Mucosa of rectum (tissue), 2 donors: ENCODE measurements at regions not wholly inside any gene's neighbourhood (a gene's known extent, or its start where the extent isn't known, plus 50 kb on each side); places are given as distances from the start of the nearest gene placed in this dataset.
"Not testable (repeated sequence)": the region's sequence is repeated elsewhere in the genome, so short reads cannot be mapped to it uniquely, and the experiment has no call there.

ENCODE experiments used
- H3K27ac ChIP-seq, 2 donors: one replicate each; pipeline ENCODE4 v1.7.0; 2013; ENCODE audit warnings: inconsistent platforms in 2 of 2, low read depth in 2 of 2, low read length in 2 of 2
- H3K27me3 ChIP-seq, 2 donors: one replicate each; pipeline ENCODE4 v1.7.0; 2013; ENCODE audit warnings: low read length in 2 of 2; ENCODE audit not compliant: control insufficient read depth in 2 of 2, insufficient read depth in 2 of 2
- H3K36me3 ChIP-seq, 2 donors: one replicate each; pipeline ENCODE4 v1.7.0; 2013; ENCODE audit warnings: low read length in 2 of 2; ENCODE audit not compliant: control insufficient read depth in 2 of 2, insufficient read depth in 2 of 2
- H3K4me1 ChIP-seq, 2 donors: one replicate each; pipeline ENCODE4 v1.7.0; 2013; ENCODE audit warnings: low read length in 2 of 2, mild to moderate bottlenecking in 1 of 2; ENCODE audit not compliant: control insufficient read depth in 2 of 2, insufficient read depth in 2 of 2
- H3K4me3 ChIP-seq, 2 donors: one replicate each; pipeline ENCODE4 v1.7.0; 2013; ENCODE audit warnings: low read length in 2 of 2
- H3K9ac ChIP-seq, 2 donors: one replicate each; pipeline ENCODE4 v1.7.0; 2013; ENCODE audit warnings: low read length in 2 of 2, low read depth in 1 of 2, mild to moderate bottlenecking in 1 of 2
- H3K9me3 ChIP-seq, 2 donors: one replicate each; pipeline ENCODE4 v1.7.0; 2013; ENCODE audit warnings: low read length in 2 of 2; ENCODE audit not compliant: control insufficient read depth in 2 of 2
- donor health status: healthy.
- donor health status: Normal muscosa, but diverticular disease.

DNA sequence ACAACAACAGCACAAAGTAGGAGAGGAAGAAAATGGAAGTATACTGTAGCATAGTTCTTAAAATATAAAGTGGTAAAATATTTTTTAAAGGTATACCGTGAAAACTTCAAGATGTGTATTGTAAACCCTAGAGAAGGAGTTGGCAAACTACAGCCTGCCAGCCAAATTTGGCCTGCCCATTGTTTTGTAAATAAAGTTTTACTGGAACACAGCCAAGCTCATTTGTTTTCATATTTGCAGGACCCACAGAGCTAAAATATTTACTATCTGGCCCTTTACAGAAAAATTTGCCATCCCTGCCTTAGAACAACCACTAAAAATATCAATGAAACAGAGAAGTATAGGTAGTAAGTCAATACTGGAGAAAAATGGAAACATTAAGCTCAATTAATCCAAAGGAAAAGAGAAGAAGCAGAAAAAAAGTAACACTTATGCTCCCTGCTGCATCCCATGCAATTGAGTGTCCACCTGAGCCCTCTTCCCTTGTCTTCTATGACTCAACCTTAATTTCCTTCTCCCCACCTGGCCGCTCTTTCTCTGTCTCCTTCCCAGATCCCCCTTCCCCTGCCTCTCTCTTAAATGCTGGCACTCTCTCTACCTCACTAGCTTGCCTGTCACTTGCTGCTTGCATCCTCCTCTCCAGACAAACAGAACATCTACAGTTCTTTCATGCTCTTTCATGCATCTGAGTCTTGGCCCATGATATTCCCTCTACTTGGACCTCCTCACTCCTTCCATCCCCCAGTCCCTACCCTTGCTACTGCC, 50.6 kb upstream of the FER start:
- no peaks in the 10 kb centered on the region for H3K36me3 ChIP-seq
- no peaks in the 10 kb centered on the region for H3K4me1 ChIP-seq

DNA sequence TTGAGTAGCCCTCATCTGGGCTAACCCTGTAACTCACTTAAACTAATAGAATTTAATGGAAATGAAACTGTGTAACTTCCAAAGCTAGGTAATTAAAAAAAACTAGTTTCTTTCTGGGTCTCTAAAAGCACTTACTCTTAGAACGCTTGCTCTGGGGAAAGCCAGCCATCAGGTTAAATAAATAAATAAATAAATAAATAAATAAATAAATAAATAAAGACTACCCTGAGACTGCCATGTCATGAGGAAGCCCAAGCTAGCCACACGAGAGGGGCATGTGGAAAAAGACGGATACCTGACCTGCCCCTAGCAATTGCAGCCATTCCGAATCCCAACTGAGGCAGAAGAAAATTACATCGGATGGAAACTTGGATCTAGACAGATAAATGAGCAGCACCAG, 51.3 kb upstream of the FER start:
- no peaks in the 10 kb centered on the region for H3K27me3 ChIP-seq
- H3K9me3 ChIP-seq = no peaks in the 10 kb centered on the region
- no peak overlapping the region for H3K27ac ChIP-seq
- no peaks in the 10 kb centered on the region for H3K36me3 ChIP-seq
- H3K9ac ChIP-seq = no peak overlapping the region
- no peak overlapping the region for H3K4me3 ChIP-seq
- no peaks in the 10 kb centered on the region for H3K4me1 ChIP-seq

More for the DNA sequence above, 50.6 kb upstream of the FER start:
- H3K27me3 ChIP-seq = no peaks in the 10 kb centered on the region
- H3K9me3 ChIP-seq = no peaks in the 10 kb centered on the region
- H3K4me3 ChIP-seq = no peak overlapping the region
- no peak overlapping the region for H3K9ac ChIP-seq
- H3K27ac ChIP-seq = no peak overlapping the region

DNA sequence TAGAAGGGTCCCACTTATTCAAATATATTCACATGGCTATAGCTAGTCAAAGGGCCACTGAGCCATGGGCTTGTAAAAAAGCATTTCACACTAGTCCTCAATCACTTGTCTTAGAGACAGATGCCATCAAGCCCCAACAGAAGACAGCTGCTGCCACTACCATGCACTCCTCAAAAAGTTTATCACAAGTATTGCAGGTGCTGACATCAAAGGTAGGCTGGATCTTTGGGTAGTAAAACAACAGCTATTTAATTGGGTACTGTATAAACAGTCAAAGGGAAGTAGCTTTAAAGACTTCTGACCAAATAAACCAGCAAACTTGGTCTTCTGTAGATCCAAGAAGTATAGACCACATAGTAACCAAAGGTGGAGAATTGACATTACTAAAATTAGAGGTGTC, 59.2 kb upstream of the FER start:
- no peak overlapping the region for H3K27ac ChIP-seq
- no peak overlapping the region for H3K4me3 ChIP-seq
- no peaks in the 10 kb centered on the region for H3K36me3 ChIP-seq
- H3K4me1 ChIP-seq = peaks cover 0 to 5% of the 10 kb centered on the region in 2 donors
- no peaks in the 10 kb centered on the region for H3K27me3 ChIP-seq
- no peaks in the 10 kb centered on the region for H3K9me3 ChIP-seq
- H3K9ac ChIP-seq = no peak overlapping the region

DNA sequence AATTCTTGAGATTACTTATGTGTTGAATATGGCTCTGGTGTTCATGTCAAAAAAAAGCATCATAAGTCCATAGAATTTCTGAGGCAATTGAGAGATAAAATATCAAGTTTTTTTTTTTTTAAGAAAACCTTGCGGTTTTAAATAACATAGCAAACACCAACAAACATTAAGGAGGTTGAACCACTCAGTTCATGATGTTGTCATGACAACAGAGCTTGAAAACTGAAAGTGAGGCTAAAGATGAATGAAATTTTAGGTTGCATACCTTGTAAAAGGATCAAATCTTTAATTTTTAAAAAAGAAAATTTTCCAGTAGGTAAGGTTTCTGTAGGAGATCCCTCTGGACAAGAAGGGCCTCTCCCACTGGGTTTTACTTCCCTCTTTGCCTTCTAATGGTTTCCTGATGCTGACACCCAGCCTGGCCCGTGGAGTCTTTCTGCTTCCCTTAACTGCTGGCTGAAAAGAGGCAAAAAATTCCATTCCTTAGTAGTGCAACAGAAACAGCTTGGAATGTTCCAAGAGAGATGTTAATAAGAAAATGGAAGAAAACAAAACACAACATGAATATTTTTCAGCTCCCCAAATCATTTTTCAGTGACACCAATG, 60.0 kb upstream of the FER start:
- Histone ChIP-seq H3K4me3 (no peak overlapping the region), H3K9me3 (no peaks in the 10 kb centered on the region), H3K27ac (no peak overlapping the region), H3K36me3 (no peaks in the 10 kb centered on the region), H3K27me3 (no peaks in the 10 kb centered on the region), H3K4me1 (peaks cover 0 to 5% of the 10 kb centered on the region in 2 donors), H3K9ac (no peak overlapping the region)

DNA sequence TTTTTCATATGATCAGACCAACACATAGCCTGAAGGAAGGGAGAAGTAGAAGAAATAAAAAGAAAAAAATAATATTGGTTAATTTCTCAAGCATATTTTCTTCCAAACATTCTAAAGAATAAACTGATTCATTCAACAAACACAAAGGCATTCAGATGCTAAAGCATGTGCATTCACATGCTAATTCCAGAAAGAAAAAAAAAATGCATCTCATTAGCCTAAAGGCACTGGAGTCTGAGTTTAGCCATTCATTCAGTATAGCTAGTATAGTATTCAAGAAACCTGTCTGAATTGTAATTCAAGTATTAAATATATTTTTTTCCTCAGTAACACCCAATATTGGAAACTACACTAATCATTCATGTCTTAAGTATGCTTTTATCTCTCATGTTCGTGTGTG, 61.0 kb upstream of the FER start:
- Histone ChIP-seq H3K9me3 (no peaks in the 10 kb centered on the region), H3K9ac (no peak overlapping the region), H3K4me1 (peaks cover 0 to 5% of the 10 kb centered on the region in 2 donors), H3K4me3 (no peak overlapping the region), H3K27me3 (no peaks in the 10 kb centered on the region), H3K36me3 (no peaks in the 10 kb centered on the region), H3K27ac (no peak overlapping the region)

DNA sequence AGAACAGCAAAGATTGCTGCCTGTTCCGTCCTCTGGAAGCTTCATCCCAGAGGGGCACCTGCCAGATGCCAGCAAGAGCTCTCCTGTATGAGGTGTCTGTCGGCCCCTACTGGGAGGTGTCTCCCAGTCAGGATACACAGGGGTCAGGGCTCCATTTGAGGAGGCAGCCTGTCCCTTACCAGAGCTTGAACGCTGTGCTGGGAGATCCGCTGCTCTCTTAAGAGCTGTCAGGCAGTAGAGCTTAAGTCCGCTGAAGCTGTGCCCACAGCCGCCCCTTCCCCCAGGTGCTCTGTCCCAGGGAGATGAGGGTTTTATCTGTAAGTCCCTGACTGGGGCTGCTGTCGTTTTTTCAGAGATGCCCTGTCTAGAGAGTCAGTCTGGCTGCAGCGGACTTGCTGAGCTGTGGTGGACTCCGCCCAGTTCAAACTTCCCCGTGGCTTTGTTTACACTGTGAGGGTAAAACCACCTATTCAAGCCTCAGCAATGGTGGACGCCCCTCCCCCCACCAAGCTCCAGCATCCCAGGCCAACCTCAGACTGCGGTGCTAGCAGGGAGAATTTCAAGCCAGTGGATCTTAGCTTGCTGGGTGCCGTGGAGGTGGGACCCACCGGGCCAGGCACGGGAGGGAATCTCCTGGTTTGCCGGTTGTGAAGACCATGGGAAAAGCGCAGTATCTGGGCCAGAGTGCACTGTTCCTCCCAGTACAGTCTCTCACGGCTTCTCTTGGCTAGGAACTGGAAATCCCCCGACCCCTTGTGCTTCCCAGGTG, 62.1 kb upstream of the FER start:
- not testable (repeated sequence) for H3K9ac ChIP-seq, H3K9me3 ChIP-seq, H3K36me3 ChIP-seq, H3K4me1 ChIP-seq, H3K27ac ChIP-seq, H3K27me3 ChIP-seq
- H3K4me3 ChIP-seq = peak overlapping the region in 1 of 2 donors; percentile 14

DNA sequence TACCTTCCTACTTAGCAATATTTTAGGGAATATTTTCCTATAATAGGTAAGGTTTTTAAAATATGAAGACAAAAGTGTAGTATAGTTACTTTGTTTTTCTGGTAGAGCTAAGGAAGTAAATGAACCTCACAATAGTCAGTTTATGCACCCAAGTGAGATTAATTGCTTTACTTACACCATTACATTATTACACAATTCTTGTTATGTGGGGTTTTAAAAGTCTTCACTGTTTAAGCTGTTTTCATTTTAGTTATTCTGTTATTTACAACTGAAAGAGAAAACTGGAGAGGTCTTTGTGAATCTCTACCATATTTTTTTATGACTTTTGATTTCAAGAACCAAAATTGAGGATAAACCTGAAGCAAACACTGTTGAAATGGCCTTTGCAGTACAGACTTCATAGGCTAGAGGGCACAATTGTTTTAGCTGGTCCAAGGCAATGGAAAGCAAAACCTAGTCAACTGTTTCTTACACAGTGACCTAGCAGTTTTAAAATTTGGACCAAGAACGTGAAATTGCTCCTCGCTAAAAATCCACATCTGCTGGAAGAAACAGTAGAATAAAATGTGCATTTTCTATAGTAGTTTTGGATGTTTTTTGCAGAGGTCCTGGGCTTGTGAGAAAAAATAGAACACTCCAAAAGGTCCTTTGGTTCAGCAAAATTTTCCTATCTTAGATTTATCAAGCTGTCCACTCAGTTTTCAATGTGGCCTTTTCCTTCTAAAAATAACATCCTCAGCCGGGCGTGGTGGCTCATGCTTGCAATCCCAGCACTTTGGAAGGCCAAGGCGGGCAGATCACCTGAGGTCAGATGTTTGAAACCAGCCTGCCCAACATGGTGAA, 66.4 kb upstream of the FER start:
- no peak overlapping the region for H3K9ac ChIP-seq
- H3K36me3 ChIP-seq = no peaks in the 10 kb centered on the region
- H3K4me1 ChIP-seq = peaks cover 0 to 5% of the 10 kb centered on the region in 2 donors
- H3K9me3 ChIP-seq = no peaks in the 10 kb centered on the region
- no peaks in the 10 kb centered on the region for H3K27me3 ChIP-seq
- H3K4me3 ChIP-seq = peak overlapping the region in 1 of 2 donors; percentile 32
- H3K27ac ChIP-seq = no peak overlapping the region

DNA sequence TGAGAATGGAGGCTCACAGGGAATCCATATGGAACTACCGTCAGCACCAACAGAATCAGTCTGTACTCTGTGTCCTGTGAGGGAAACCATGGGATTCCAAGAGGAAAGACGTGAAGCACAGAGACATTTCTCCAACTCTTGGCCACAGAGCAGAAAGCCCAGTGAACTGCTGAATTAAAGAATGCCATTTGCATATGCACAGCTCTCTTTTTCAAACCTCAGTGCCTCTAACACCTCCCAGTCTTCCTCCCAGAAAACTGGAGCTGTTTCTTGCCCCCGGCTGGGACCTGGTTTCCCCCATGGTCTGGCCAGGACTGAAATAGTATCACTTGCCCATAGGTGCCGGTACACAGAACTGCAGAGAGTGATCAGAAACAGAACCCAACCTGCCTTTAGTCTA, 69.6 kb upstream of the FER start:
- no peaks in the 10 kb centered on the region for H3K4me1 ChIP-seq
- no peak overlapping the region for H3K4me3 ChIP-seq
- H3K9me3 ChIP-seq = no peaks in the 10 kb centered on the region
- no peak overlapping the region for H3K27ac ChIP-seq
- no peaks in the 10 kb centered on the region for H3K36me3 ChIP-seq
- H3K9ac ChIP-seq = no peak overlapping the region
- peaks cover 0 to 2% of the 10 kb centered on the region in 2 donors for H3K27me3 ChIP-seq

DNA sequence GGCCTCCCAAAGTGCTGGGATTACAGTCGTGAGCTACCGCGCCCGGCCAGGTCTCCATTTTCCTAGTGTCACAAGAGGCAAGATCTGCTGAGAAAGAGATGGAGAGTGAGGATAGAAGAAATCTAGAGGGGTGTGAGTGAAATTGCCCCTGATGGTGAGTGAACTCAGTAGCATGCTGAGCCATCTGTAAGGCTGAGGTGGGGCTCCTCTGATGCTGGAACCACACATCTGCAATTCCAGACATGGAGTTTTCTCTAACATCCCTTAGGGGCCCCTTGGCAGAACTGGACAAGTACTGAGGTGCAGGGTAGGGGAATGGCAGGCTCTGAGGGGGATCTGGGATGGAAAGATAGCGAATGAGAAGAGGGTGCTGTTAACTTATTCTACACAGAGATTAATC, 72.0 kb upstream of the FER start:
- Histone ChIP-seq H3K36me3 (no peaks in the 10 kb centered on the region), H3K9ac (no peak overlapping the region), H3K4me3 (no peak overlapping the region), H3K27ac (no peak overlapping the region), H3K27me3 (peaks cover 0 to 2% of the 10 kb centered on the region in 2 donors), H3K9me3 (no peaks in the 10 kb centered on the region), H3K4me1 (no peaks in the 10 kb centered on the region)
